ENCODE measurements at regions not wholly inside any gene's neighbourhood (a gene's known extent, or its start where the extent isn't known, plus 50 kb on each side); places are given as distances from the start of the nearest gene placed in this dataset.

DNA sequence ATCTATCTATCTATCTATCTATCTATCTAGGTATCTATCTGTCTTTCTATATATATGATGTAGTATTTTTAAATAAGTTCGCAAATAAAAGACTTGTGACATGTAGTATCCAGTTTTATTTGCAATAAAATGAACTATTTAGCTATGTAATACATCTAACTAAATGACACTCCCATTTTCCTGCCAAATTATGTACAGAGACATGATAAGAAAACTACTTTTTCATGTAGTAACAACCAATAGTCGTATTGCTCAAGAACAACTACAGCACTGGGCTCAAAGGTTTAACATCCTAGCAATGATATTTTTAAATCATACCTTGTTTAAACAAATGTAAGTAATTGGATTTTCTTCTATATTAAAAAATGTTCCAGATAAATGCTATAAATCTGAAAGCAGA lies 55.5 kb upstream of the FLRT2 start:
- no peak for DNase-seq (ENCODE audit: low spot score)

GRCh38 chr14:85475113-85475512 lies 54.8 kb upstream of the FLRT2 start:
- DNase-seq (ENCODE audit: low spot score) = no peak

DNA sequence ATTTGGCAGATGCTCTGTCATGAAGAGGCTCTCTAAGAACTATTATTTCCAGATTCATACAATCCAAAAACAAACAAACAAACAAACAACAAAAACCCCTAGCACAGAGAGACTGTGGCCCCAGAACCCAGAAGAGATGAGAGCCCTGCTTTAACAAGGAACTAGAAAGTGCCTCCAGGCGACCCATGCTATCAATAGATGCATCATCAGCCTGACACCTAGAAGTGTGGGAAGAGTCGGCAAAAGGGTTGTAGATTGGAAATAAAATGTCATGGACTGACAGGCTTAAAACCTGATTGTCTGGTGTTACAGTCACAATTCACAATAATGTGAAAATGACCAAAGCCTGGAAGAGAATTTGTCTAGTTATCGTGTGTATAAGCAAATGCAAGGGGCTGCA lies 50.6 kb upstream of the FLRT2 start:
- no peak for DNase-seq (ENCODE audit: low spot score)

DNA sequence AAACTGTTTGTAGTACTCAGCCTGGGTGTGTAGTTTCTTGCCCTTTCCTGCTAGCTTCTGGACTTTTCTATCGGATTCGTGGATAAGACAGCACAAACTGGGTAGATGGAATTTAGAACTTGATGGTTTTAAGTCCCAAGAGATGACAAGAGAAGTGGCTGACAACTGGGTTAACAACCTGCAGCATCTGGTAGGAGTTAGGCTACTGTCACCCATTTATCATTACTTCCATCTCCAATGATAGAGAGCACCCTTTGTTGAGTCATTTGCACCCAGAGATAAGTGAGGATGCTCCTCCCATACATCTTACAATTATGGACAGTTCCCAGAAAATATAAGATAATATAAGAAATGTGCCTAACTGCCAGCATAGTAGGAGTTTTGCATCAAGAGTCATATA lies 50.2 kb upstream of the FLRT2 start:
- no peak for DNase-seq (ENCODE audit: low spot score)
